Activated CD4-positive, alpha-beta T cell treated with anti-CD3 and anti-CD28 coated beads, Interleukin-2, amount 50 U/mL, for 16 hours (primary cell): ENCODE measurements at regions not wholly inside any gene's neighbourhood (a gene's known extent, or its start where the extent isn't known, plus 50 kb on each side); places are given as distances from the start of the nearest gene placed in this dataset.
"Not testable (repeated sequence)": the region's sequence is repeated elsewhere in the genome, so short reads cannot be mapped to it uniquely, and the experiment has no call there.

Experiments
- DNase-seq: peaks from one replicate; pipeline ENCODE4 v3.0.0-alpha.2; 2020

DNA sequence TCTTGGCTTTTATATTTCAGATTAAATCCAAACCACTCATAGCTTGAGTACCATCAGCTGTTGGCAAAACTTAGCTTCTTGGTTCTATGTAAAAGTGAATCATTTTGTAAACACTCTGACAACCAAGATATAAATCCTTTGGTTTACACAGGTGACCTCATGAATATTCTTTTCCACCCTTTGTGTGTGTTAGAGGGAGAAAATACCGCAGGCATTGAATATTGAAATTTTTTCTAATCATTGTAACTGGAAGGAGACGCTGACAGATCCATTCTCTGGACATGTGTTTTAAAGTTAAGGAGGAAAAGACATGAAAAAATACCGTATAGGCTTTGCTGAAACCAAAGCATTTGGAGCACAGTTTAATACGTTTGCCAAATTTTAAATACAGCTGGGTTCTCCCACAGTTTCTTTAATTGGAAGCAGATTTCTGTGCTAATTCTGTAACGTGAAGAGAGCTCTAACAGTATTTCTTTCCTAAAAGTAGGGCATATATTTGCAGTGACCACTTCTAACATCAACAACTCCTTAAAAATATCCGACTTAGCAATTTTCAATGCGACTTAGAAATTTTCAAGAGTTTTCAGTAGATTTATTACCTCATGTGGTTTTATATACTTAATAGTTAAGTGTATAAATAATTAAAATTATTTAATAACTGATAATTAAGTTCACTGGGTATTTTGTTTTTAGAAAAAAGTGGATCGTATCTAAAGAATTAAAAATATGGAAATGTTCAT is 388.2 kb downstream of the USP25 start:
- DNase-seq, result no peak

DNA sequence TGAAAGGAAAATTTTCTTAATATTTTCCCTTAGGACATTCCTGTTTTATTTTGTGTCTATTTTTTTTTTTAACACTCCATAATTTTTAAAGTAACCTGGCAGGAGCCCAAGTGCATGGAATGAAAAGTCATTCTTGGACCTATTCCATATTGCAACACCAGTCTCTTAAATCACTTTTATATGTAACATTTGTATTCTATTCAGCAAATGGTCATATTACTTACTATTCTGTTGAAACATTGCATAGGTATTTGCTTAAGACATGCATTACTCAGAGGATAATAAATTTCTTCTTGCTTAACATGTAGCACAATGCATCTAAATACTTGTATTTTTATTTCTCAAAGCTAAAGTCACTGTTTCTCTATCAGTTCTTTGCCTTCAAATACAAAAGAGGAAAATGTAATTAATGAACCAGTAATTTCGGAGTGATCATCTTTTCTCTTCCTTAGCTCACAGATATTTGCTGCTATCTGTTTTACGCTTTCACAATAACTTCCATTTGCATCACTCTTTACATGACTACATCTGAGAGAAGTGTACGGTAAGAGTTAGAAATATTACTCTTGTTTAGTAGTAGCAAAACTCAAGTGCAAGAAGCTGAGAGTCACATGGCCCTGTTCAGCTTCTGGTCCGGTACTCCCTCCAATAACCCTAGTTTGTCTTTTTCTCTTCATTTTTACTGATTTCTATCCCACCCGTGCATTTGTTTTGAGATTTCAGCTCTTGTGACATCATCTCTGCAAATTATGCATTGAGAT is 394.8 kb downstream of the USP25 start:
- no peak for DNase-seq

DNA sequence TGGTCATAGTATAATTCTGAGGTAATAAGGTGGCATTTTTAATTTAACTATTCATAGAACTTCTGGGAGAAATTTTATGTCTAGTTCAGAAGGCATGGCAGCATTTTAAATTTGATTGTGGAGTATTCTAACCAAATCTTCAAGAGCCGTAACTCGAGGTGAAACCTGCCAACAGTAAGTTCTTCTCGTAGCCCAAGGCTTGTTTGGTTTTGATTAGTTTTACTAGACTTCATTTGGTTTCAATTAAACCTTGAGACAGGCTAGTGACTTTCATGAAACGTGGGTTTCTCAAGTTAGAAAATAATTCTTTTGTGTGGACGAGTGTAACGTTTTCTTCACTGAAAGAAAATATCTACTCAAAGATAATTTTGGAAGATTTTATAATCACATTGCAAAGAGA is 395.5 kb downstream of the USP25 start:
- DNase-seq, result no peak

DNA sequence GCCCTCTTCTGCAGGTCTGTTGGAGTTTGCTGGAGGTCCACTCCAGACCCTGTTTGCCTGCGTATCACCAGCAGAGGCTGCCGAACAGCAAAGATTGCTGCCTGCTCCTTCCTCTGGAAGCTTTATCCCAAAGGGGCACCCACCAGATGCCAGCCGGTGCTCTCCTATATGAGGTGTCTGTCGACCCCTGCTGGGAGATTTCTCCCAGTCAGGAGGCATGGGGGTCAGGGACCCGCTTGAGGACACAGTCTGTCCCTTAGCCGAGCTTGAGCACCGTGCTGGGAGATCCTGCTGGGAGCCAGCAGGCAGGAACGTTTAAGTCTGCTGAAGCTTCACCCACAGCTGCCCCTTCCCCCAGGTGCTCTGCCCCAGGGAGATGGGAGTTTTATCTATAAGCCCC is 402.7 kb downstream of the USP25 start:
- DNase-seq, result not testable (repeated sequence)

DNA sequence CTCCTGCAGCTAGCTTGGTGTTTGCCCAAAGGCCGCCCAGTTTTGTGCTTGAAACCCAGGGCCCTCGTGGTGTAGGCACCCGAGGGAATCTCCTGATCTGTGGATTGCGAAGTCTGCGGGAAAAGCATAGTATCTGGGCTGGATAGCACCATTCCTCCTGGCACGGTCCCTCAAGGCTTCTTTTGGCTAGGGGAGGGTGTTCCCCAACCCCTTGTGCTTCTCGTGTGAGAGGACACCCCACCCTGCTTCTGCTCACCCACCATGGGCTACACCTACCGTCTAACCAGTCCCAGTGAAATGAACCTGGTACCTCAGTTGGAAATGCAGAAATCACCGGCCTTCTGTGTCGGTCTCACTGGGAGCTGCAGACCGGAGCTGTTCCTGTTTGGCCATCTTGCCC is 403.5 kb downstream of the USP25 start:
- DNase-seq, result no peak

DNA sequence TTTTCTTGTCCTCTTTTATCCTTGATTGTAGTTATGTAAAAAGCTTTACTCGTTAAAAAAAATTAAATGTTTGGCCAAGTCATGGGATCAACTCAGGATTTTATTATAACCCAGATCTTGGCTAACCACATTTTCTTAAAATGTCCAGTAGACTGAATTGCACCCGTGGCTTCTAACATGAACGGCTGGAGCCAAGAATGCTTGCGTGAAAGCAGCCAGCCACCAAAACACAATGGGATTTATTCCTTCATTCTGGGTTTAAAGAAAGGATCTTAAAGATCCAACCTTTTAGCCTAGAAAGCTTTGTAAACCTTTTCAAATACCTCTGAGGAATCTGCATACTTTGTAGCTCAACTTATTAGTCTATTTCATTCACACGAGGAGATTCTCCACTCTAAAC is 404.4 kb downstream of the USP25 start:
- no peak for DNase-seq

GRCh38 chr21:16137106-16137505 is 407.3 kb downstream of the USP25 start:
- no peak for DNase-seq

- no peak for DNase-seq
These were observed 415.3 kb downstream of the USP25 start for GRCh38 chr21:16145052-16145451.

DNA sequence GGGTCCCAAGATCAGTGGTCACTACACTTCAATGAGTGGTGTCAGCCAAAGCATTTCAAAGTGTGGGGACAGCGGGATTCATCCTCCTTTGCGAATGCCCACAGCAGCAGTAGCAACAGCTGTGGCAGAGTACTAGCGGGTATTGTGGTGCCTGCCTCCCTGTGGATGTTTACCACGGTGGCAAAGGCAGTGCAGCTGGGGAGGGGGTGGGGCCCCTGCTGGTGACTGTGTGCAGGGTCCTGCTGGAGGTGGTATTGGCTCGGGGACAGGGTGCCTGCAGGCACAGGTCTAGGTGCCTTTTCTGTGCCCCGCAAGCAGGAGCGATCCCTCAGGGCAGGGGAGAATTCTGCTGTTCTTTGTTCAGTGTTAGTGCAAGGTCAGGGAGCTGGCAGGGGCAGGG is 415.7 kb downstream of the USP25 start:
- no peak for DNase-seq

DNA sequence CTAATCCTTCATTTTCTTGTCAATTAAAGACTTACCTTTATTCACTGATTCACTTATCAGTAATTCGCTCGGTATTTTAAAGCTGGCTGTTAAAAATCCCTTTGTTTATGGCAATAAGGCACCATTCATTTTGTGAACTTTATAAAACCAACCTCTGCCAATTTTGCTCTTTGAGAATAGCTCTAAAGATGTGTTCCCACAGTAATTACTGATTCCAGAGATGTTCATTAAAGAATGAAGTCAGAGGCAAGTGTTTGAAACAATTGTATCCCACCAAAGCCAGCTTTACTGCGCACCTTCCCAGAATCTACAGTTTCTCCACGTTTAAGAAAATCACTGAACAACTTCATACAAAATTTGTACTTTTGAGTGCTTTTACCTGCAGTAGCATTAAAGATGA is 424.5 kb downstream of the USP25 start:
- no peak for DNase-seq

GRCh38 chr21:16154951-16155635 is 425.3 kb downstream of the USP25 start:
- DNase-seq, result no peak

DNA sequence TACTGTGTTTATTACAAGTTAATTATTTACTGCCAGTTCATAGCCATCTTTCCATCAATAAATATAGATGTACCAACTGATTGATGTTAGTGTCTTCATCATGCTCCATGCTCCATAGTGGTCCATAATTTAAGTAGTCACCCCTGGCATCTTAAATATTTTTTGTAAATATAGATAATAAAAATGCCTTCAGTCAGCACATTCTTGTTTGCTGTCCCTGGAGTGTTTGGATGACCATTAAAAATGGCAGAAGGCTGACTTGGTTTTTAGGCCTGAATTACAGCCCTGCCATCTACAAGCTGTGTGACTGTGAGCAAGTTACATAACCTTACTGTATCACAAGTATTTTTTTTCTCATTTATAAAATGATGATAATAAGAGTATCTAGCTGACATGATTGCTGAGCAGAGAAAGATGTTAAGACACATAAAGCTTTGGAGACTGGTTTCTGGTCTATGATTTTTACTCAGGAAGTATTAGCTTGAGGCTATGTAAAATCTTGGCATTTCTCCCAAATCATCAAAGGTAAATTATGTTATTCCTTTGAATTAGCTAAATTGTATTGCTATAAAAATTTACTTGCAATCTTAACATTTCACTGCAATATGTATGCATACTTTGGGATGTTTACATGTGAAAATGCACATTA is 427.2 kb downstream of the USP25 start:
- DNase-seq, result no peak

GRCh38 chr21:16159213-16159970 is 429.6 kb downstream of the USP25 start:
- DNase-seq, result no peak

- no peak for DNase-seq
These were observed 430.2 kb downstream of the USP25 start for GRCh38 chr21:16159971-16160350.

DNA sequence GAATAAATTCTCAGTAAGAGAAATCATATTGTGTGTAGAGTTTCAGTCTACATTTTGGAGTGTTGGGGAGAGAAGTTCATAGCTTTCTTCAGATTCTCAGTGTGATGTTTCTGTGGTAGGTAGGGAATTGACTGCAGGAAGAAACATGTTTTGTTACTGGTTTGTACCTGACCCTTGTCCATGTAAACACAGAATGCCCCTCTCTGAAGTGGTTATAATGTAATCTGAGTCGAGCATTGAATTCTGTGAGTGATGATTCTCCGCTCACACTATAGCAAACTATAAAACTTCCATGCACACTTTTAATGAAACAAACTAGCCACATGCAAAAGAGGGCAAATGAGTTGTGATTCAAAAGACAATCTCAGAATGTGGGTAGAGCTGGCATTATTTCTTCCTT is 433.2 kb downstream of the USP25 start:
- no peak for DNase-seq

- no peak for DNase-seq
These were observed 439.3 kb downstream of the USP25 start for GRCh38 chr21:16169102-16169511.

- no peak for DNase-seq
These were observed 440.0 kb downstream of the USP25 start for GRCh38 chr21:16169779-16170178.

DNA sequence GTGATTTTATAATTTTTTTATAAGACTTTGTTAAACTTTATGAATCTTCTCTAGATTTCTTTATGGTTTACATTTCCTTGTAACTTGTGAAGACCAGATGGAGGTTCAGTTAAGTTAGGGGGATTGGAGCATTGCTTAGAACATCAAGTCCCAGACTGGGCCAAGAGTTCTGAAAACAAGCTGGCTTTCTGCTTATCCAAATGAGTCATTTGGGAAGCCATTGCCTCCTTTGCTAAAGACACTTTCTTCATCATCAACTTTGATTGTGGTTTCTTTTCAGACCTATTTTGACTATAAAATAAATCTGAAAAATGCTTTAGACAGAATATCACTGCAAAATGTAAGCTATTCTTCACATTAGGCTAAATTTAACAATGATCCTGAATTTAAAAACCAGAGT is 446.8 kb downstream of the USP25 start:
- no peak for DNase-seq

- no peak for DNase-seq
These were observed 447.8 kb downstream of the USP25 start for GRCh38 chr21:16177532-16177931.

- DNase-seq, result no peak
These were observed 450.0 kb downstream of the USP25 start for GRCh38 chr21:16179773-16180172.

DNA sequence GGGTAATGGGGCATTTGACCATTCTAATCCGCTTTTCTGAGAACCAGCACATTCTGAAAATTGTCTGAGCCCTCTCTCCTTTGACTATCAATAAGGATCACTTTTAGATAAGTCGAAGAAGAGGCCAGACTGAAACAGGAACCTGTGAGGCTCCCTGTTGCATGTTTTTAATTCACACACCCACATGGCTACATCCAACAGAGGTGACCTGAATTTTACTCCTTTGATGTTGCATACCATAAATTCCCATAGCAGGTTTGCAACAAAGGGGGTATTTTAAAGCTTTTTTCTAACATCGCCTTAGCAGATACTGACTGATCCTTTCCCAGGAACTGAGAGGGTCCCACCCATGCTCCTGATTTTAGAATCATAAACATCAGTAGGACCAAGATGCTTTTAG is 450.8 kb downstream of the USP25 start:
- no peak for DNase-seq

GRCh38 chr21:16181018-16181417 is 451.2 kb downstream of the USP25 start:
- DNase-seq, result no peak

GRCh38 chr21:16185766-16186165 is 456.0 kb downstream of the USP25 start:
- DNase-seq, result no peak
